LNCaP clone FGC (cell line): ENCODE measurements at regions not wholly inside any gene's neighbourhood (a gene's known extent, or its start where the extent isn't known, plus 50 kb on each side); places are given as distances from the start of the nearest gene placed in this dataset.

Source experiments
- DNase-seq: peaks from one replicate; pipeline ENCODE4 v3.0.0-alpha.2; 2011; ENCODE audit warnings: low read depth
- H3K4me3 ChIP-seq: 2 replicates; pipeline ENCODE4 v1.5.1; 2011; ENCODE audit warnings: mild to moderate bottlenecking, low read depth, low read length, control low read depth
- CTCF ChIP-seq: IDR thresholded peaks from 2 replicates; pipeline ENCODE4 v1.5.1; 2012; ENCODE audit warnings: mild to moderate bottlenecking; ENCODE audit not compliant: control insufficient read depth, insufficient read depth; ENCODE audit errors: extremely low read depth

DNA sequence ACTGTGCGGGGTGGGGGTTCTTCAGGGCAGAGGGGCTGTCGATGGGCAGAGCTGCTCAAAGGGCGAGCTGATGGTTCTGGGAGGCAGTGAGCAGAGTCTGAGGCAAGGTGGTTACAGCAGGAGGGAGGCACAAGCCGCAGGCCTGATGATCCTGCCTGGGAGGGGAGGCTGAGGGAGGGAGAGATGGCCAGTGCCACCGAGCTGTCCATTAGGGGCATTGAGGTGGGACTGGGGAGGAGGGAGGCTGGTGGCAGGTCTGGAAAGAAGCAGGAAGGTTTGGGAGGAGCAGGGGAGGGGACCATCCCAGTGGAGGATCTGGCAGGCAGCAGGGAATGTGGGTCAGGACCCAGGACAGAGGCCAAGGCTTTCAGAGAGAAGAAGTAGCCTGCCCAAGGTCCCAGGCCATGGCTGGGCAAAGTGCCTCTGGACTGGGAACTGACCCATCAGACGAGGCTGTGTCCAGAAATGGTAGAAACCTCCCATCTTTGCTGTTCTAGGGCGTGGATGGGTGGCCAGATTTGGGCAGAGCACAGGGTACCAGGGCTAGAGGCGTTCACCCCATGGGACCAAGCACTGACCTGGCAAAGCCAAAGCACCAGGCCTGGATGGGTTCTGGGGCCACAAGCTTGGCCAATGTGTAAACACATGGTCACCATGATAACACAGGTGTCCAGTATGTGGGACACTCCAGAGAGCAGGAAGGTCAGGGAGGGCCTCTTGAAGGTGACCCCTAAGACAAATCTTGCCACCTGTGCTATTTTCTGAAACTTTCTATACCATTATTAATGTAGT lies 55.5 kb downstream of the INHBB start:
- H3K4me3 ChIP-seq: no peak overlapping the region
- TF ChIP-seq CTCF: no peak
- DNase-seq: no peak

DNA sequence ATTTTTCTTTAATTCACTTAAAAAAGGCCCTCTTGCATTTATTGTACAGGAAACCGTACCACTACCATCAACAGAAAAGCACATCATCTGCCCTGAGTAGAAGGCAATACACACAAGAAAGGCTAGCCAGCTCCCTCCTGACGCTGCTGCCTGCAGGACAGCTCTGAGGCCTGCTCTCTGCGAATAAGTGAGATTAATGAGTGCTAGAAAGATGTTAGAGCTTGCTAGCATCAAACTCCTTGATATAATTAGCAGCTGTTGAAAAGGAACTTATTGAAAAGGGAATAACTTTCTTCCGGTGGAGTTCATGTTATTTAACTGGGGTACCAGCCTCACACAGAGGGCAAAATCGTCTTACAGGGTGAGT lies 56.1 kb downstream of the INHBB start:
- H3K4me3 ChIP-seq: no peak overlapping the region
- DNase-seq: no peak
- TF ChIP-seq CTCF: no peak

DNA sequence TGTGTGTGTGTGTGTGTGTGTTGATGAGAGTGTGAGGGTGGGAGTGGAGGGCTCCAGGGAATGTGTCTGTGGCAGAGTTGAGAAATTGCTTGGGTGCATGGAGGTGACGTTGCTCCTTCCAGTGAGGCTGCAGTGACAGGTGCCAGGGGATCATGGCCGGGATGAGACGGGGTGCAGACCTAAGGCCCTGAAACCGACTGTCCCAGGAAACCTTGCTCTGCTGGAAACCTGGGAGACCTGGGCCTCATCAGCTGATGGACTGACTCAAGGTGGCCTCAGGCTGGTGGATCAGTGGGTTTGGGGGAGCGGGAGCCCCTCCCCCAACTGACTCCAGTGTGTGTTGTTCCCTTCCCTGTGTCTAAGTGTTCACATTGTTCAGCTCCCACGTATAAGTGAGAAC lies 56.6 kb downstream of the INHBB start:
- DNase-seq: no peak
- H3K4me3 ChIP-seq: no peak overlapping the region
- no peak for TF ChIP-seq CTCF

DNA sequence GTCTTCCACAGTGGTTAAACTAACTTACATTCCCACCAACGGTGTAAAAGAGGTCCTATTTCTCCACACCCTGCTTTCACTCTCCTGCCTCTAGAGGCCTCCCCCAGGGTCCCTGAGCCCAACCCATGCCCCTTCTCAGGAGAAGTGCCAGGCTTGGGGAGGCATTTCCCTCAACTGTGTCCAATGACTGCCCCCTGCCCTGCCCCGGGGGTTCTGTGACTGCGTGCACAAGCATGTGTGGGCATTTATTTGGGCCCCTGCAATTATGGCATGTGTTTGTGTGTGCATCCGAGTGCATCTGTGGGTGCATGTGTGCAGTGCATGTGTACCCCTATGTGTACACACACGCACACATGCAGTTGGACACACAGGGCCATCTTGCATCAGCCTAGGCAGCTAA lies 57.3 kb downstream of the INHBB start:
- no peak for DNase-seq
- TF ChIP-seq CTCF: no peak
- no peak overlapping the region for H3K4me3 ChIP-seq

DNA sequence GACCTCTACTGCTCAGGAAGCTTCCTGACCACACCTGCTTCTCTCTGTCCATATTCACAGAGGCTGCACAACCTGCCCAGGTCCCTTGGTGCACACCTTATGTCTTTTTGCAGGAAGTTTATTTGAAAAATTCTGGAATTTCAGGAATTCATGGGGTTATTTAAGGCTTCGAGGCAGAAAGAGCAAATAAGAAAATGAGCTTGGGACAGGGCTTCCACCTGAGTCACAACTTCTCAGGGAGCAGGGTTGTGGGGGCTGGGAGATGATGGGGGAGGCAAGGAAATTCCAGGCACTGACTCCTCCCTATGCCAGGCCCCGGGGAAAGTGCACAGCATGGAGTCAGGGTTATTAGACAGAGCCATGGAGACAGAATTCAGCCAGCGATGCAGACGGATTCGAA lies 57.7 kb downstream of the INHBB start:
- no peak for TF ChIP-seq CTCF
- DNase-seq: no peak
- no peak overlapping the region for H3K4me3 ChIP-seq

DNA sequence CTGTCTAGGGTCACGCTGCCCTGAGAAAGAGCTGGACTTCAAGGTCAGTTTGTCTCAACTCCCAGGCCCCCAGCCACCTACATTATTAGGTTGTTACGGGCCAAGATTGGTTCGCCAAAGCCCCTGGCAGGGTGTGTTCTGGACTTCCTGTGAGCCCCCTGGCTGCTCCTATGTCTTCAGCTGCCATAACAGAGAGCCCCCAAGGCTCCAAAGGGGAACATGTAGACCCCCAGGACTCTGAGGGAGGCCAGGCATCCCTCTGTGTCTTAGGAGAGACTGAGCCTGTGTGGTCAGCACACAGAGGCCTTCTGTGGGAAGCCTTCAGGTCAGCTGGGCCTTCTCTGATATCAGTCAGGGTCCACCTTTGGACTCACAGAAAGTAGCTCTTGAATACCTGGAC lies 58.3 kb downstream of the INHBB start:
- no peak overlapping the region for H3K4me3 ChIP-seq
- TF ChIP-seq CTCF: no peak
- no peak for DNase-seq
